ENCODE measurements at regions not wholly inside any gene's neighbourhood (a gene's known extent, or its start where the extent isn't known, plus 50 kb on each side); places are given as distances from the start of the nearest gene placed in this dataset.

DNA sequence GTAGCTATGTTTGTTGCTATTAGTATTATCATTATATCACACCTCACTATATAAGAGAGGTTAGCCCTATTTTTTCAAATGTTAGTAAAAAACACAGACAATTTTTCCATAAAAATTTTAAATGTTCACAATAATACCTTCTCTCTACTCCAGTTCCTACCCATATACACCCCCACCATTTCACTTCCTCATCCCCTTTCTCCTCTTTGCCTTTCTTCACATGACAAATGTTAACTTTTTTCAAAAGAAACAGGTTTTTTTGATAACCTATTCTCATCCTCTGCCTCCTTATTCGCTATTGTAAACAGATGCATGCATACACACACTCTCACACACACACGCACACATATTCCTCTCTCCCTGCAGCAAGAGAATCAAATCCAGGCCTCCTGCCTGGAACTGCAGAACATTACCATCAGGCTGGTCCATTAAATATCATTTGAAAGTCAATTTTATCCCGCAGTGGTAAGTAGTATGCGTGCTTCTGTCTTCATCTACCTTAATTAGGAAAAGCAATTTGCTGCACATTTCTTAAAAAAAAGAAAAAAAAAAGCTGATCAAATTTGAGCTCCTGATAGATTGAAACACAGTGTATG, 55.5 kb downstream of the MID1IP1 start:
- CTCF ChIA-PET: interaction anchor here (1.0 kb wide), 1 partner anchor 89 kb away, joined by 3 read pairs; no protein-coding TSS in a partner anchor

DNA sequence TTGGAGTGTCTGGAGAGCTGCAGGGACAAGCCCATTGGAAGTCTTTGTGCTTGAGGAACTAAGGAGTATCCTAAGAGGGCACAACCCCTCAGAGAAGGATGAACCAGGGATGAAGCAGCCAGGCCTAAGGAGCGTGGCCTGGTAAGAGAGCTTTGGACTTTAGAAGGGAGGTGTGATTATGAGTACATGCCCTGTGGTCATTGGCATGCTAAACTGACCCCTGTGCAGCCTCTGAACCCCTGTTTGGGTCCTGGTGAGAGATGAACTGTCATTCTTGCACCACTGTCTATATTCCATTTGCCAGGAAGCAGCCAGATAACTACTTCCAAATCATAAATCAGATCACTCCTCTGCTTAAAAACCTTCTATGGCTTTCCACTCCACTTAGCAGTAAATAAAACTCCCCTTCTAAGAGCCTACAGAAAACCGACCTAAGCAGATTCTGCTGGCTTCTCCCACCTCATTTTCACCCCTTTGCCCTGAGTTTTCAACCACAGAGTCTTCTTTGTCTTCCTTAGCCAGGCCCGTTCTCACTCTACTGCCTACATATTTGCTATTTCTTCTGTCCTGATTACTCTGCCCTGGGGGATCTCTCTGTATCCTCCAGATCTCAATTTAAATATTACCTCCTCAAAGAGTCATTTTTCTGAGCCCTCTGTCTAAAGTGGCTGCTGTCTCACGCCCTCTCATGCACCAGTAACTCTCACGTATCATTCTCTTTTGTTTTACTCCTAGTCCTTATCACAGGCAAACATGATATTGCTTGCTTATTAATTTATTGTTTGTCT, 56.7 kb downstream of the MID1IP1 start:
- Histone ChIP-seq H3K79me2 (ENCODE audit: insufficient read depth, low read length) (no peaks in the 10 kb centered on the region), H4K20me1 (ENCODE audit: insufficient read depth) (no peaks in the 10 kb centered on the region), H3K36me3 (ENCODE audit: control insufficient read depth in 1 of 2, insufficient read depth in 2 of 2, low read length in 2 of 2) (no peaks in the 10 kb centered on the region), H3K4me2 (ENCODE audit: low read length) (no peak overlapping the region), H3K4me3 (replicated peaks in 1 of 2; ENCODE audit: low read depth in 1 of 2, low read length in 2 of 2) (no peak overlapping the region), H3K27ac (ENCODE audit: low read depth, low read length) (no peak overlapping the region), H3K9ac (ENCODE audit: low read length) (no peak overlapping the region), H3K9me2 (ENCODE audit: insufficient read depth) (no peaks in the 10 kb centered on the region), H2AFZ (ENCODE audit: low read depth, low read length, poor library complexity, severe bottlenecking) (no peak overlapping the region), H3K9me3 (ENCODE audit: control insufficient read depth in 1 of 2, insufficient read depth in 1 of 2, low read depth in 1 of 2, low read length in 2 of 2) (no peaks in the 10 kb centered on the region), H3K4me1 (ENCODE audit: control insufficient read depth in 1 of 2, insufficient read depth in 2 of 2, low read length in 2 of 2) (no peaks in the 10 kb centered on the region), H3K27me3 (ENCODE audit: insufficient read depth, low read length) (no peaks in the 10 kb centered on the region)
- CTCF ChIA-PET: no interaction called here
- RAD21 ChIA-PET (ENCODE audit: low non-redundant PET in 1 of 2, low total read pairs in 2 of 2, uncharacterized antibody in 2 of 2, unreplicated experiment in 2 of 2): no interaction called here
- POLR2A ChIA-PET: no interaction called here
- intact Hi-C loops (cut with micrococcal nuclease): no loop called here
- BruUV-seq (replicated peaks): no TSS peak
- no peak for ATAC-seq
- DNase-seq (ENCODE audit: low read depth, low spot score): no peak
- TF ChIP-seq, protein P1, sequence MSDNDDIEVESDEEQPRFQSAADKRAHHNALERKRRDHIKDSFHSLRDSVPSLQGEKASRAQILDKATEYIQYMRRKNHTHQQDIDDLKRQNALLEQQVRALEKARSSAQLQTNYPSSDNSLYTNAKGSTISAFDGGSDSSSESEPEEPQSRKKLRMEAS (IDR thresholded peaks at IDR 0.05): no peak
- no peak for TF ChIP-seq ZFX (IDR thresholded peaks at IDR 0.05)
- no peak for TF ChIP-seq TCF7L2 (IDR thresholded peaks at IDR 0.05; ENCODE audit: borderline replicate concordance, extremely low read depth, insufficient read depth, insufficient read length)
- TF ChIP-seq, protein P2, sequence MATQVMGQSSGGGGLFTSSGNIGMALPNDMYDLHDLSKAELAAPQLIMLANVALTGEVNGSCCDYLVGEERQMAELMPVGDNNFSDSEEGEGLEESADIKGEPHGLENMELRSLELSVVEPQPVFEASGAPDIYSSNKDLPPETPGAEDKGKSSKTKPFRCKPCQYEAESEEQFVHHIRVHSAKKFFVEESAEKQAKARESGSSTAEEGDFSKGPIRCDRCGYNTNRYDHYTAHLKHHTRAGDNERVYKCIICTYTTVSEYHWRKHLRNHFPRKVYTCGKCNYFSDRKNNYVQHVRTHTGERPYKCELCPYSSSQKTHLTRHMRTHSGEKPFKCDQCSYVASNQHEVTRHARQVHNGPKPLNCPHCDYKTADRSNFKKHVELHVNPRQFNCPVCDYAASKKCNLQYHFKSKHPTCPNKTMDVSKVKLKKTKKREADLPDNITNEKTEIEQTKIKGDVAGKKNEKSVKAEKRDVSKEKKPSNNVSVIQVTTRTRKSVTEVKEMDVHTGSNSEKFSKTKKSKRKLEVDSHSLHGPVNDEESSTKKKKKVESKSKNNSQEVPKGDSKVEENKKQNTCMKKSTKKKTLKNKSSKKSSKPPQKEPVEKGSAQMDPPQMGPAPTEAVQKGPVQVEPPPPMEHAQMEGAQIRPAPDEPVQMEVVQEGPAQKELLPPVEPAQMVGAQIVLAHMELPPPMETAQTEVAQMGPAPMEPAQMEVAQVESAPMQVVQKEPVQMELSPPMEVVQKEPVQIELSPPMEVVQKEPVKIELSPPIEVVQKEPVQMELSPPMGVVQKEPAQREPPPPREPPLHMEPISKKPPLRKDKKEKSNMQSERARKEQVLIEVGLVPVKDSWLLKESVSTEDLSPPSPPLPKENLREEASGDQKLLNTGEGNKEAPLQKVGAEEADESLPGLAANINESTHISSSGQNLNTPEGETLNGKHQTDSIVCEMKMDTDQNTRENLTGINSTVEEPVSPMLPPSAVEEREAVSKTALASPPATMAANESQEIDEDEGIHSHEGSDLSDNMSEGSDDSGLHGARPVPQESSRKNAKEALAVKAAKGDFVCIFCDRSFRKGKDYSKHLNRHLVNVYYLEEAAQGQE (IDR thresholded peaks at IDR 0.05; ENCODE audit: low read depth): no peak
- TF ChIP-seq, protein P3, sequence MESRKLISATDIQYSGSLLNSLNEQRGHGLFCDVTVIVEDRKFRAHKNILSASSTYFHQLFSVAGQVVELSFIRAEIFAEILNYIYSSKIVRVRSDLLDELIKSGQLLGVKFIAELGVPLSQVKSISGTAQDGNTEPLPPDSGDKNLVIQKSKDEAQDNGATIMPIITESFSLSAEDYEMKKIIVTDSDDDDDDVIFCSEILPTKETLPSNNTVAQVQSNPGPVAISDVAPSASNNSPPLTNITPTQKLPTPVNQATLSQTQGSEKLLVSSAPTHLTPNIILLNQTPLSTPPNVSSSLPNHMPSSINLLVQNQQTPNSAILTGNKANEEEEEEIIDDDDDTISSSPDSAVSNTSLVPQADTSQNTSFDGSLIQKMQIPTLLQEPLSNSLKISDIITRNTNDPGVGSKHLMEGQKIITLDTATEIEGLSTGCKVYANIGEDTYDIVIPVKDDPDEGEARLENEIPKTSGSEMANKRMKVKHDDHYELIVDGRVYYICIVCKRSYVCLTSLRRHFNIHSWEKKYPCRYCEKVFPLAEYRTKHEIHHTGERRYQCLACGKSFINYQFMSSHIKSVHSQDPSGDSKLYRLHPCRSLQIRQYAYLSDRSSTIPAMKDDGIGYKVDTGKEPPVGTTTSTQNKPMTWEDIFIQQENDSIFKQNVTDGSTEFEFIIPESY (IDR thresholded peaks at IDR 0.05; ENCODE audit: extremely low read depth, insufficient replicate concordance, low read length): no peak
- no peak for TF ChIP-seq RAD21 (IDR thresholded peaks at IDR 0.05; ENCODE audit: low read depth)
- TF ChIP-seq EZH2phosphoT487 (IDR thresholded peaks at IDR 0.05; ENCODE audit: borderline replicate concordance): no peak
- no peak for TF ChIP-seq CEBPB (IDR thresholded peaks at IDR 0.05; ENCODE audit: low read depth)
- TF ChIP-seq ELF1 (IDR thresholded peaks at IDR 0.05; ENCODE audit: borderline replicate concordance, low read depth): no peak
- no peak for TF ChIP-seq EZH2 (IDR thresholded peaks at IDR 0.05)
- no peak for TF ChIP-seq SP1 (IDR thresholded peaks at IDR 0.05; ENCODE audit: low read depth)

More for the DNA sequence above, 55.5 kb downstream of the MID1IP1 start:
- no TSS peak for BruUV-seq (replicated peaks)
- Histone ChIP-seq H4K20me1 (ENCODE audit: insufficient read depth) (no peaks in the 10 kb centered on the region), H3K9me3 (ENCODE audit: control insufficient read depth in 1 of 2, insufficient read depth in 1 of 2, low read depth in 1 of 2, low read length in 2 of 2) (no peaks in the 10 kb centered on the region), H2AFZ (ENCODE audit: low read depth, low read length, poor library complexity, severe bottlenecking) (no peak overlapping the region), H3K79me2 (ENCODE audit: insufficient read depth, low read length) (no peaks in the 10 kb centered on the region), H3K36me3 (ENCODE audit: control insufficient read depth in 1 of 2, insufficient read depth in 2 of 2, low read length in 2 of 2) (no peaks in the 10 kb centered on the region), H3K9me2 (ENCODE audit: insufficient read depth) (no peaks in the 10 kb centered on the region), H3K9ac (ENCODE audit: low read length) (no peak overlapping the region), H3K4me3 (replicated peaks in 1 of 2; ENCODE audit: low read depth in 1 of 2, low read length in 2 of 2) (no peak overlapping the region), H3K27me3 (ENCODE audit: insufficient read depth, low read length) (no peaks in the 10 kb centered on the region), H3K4me2 (ENCODE audit: low read length) (no peak overlapping the region), H3K27ac (ENCODE audit: low read depth, low read length) (no peak overlapping the region), H3K4me1 (ENCODE audit: control insufficient read depth in 1 of 2, insufficient read depth in 2 of 2, low read length in 2 of 2) (no peaks in the 10 kb centered on the region)
- DNase-seq (ENCODE audit: low read depth, low spot score): no peak
- no peak for ATAC-seq
- no peak for TF ChIP-seq FOSL1 (IDR thresholded peaks at IDR 0.05; ENCODE audit: low read depth)
- TF ChIP-seq, protein P1 (IDR thresholded peaks at IDR 0.05): no peak
- no peak for TF ChIP-seq ZNF274 (IDR thresholded peaks at IDR 0.05; ENCODE audit: low read depth, low read length)
- TF ChIP-seq EGR1 (IDR thresholded peaks at IDR 0.05; ENCODE audit: low read depth): no peak
- RAD21 ChIA-PET (ENCODE audit: low non-redundant PET in 1 of 2, low total read pairs in 2 of 2, uncharacterized antibody in 2 of 2, unreplicated experiment in 2 of 2): no interaction called here
- POLR2A ChIA-PET: no interaction called here
- intact Hi-C loops (cut with micrococcal nuclease): no loop called here

Data from HCT116 (cell line).